IPS-18a (cell line): ENCODE measurements at regions not wholly inside any gene's neighbourhood (a gene's known extent, or its start where the extent isn't known, plus 50 kb on each side); places are given as distances from the start of the nearest gene placed in this dataset.
"Not testable (repeated sequence)": the region's sequence is repeated elsewhere in the genome, so short reads cannot be mapped to it uniquely, and the experiment has no call there.

ENCODE experiments used
- H3K27ac ChIP-seq: one replicate; pipeline ENCODE4 v1.5.1; 2013; ENCODE audit warnings: low read length
- H3K27me3 ChIP-seq: one replicate; pipeline ENCODE4 v1.6.1; 2013; ENCODE audit warnings: mild to moderate bottlenecking, low read length; ENCODE audit not compliant: control insufficient read depth, insufficient read depth
- H3K36me3 ChIP-seq: one replicate; pipeline ENCODE4 v1.6.1; 2013; ENCODE audit warnings: low read depth, low read length; ENCODE audit not compliant: control insufficient read depth
- H3K4me1 ChIP-seq: one replicate; pipeline ENCODE4 v1.6.1; 2013; ENCODE audit warnings: low read depth, low read length; ENCODE audit not compliant: control insufficient read depth
- H3K4me3 ChIP-seq: one replicate; pipeline ENCODE4 v1.5.1; 2013; ENCODE audit warnings: low read length
- H3K9ac ChIP-seq: one replicate; pipeline ENCODE4 v1.6.1; 2013; ENCODE audit warnings: mild to moderate bottlenecking, low read length, moderate library complexity
- H3K9me3 ChIP-seq: one replicate; pipeline ENCODE4 v1.6.1; 2013; ENCODE audit warnings: low read depth, low read length; ENCODE audit not compliant: control insufficient read depth

DNA sequence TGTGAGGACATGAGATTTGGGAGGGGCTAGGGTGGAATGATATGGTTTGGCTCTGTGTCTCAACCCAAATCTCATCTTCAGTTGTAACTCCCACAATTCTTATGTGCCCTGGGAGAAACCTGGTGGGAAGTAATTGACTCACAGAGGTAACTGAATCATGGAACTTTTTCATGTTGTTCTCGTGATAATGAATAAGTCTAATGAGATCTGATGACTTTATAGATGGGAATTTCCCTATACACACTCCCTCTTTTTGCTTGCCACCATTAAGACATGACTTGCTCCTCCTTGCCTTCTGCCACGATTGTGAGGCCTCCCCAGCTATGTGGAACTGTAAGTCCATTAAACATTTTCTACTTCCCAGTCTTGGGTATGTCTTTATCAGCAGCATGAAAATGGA lies 253.2 kb upstream of the GK2 start:
- no peak overlapping the region for H3K4me3 ChIP-seq
- H3K36me3 ChIP-seq = no peaks in the 10 kb centered on the region
- H3K4me1 ChIP-seq = no peaks in the 10 kb centered on the region
- H3K9ac ChIP-seq = no peak overlapping the region
- no peaks in the 10 kb centered on the region for H3K27me3 ChIP-seq
- no peak overlapping the region for H3K27ac ChIP-seq
- peaks cover 4% of the 10 kb centered on the region for H3K9me3 ChIP-seq

DNA sequence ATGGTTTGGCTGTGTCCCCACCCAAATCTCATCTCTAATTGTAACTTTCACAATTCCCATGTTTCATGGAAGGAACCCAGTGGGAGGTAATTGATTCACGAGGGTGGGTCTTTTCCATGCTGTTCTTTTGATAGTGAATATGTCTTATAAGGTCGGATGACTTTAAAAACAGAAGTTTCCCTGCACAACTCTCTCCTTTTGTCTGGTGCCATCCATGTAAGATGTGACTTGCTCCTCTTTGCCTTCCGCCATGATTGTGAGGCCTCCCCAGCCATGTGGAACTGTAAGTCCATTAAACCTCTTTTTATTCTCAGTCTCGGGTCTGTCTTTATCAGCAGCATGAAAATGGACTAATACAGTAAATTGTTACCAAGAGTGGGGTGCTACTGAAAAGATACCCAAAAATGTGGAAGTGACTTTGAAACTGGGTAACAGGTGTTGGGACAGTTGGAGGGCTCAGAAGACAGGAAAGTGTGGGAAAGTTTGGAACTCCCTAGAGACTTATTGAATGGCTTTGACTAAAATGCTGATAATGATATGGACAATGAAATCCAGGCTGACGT lies 251.4 kb upstream of the GK2 start:
- not testable (repeated sequence) for H3K9ac ChIP-seq, H3K9me3 ChIP-seq, H3K27me3 ChIP-seq, H3K4me3 ChIP-seq, H3K27ac ChIP-seq, H3K36me3 ChIP-seq, H3K4me1 ChIP-seq

DNA sequence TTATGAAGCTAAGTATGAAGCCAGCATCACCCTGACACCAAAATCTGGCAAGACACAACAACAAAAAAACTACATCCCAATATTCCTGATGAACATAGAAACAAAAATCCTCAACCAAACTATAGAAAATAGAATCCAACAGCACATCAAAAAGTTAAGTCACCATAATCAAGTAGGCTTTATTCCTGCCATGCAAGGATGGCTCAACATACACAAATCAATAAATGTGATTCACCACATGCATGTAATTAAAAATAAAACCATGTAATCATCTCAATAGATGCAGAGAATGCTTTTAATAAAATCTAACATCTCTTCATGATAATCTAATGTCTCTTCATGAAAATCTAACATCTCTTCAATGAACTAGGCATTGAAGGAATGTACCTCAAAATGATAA lies 249.4 kb upstream of the GK2 start:
- Histone ChIP-seq H3K27ac (no peak overlapping the region), H3K36me3 (no peaks in the 10 kb centered on the region), H3K9ac (no peak overlapping the region), H3K4me3 (no peak overlapping the region), H3K4me1 (peaks cover 10% of the 10 kb centered on the region), H3K27me3 (no peaks in the 10 kb centered on the region), H3K9me3 (peaks cover 4% of the 10 kb centered on the region)

DNA sequence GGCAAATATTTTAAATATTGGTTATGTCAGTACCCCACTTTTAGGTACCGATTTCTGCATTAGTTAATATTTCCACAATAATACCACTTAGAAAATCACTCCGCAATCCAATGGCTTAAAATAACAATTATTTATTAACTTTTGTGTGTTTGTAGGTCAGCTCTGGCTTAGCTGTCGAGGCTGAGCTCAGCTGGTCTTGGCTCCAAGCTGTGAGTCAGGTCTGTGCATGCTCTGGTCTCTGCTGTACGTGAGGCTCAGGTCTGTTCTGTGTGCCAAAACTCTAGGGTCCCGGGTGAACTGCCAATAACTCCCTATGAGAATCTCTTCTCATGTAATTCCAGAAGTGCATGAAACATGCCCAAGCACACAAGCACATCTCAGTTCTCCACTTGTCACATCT lies 245.8 kb upstream of the GK2 start:
- no peak overlapping the region for H3K4me3 ChIP-seq
- H3K9ac ChIP-seq = no peak overlapping the region
- no peak overlapping the region for H3K27ac ChIP-seq

DNA sequence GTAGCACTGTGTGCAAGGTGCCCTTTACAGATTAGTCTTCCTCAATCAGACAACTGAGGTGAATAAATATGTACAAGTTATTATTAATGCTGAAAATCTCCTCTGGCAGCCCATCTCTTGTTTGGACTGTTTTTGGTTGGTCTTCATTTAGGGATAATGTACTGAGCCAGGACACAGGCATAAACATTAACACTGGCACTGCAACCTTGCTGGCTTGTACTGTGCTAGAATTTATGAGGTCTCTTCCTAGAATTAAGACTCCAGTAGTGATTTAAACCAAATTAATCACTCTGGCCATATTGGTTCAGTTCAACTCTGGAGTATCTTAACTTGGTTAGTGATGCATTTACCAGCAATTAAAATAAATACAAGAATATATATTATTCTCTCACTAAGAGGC lies 244.7 kb upstream of the GK2 start:
- Histone ChIP-seq H3K4me3 (no peak overlapping the region), H3K27ac (no peak overlapping the region), H3K27me3 (no peaks in the 10 kb centered on the region), H3K9ac (no peak overlapping the region), H3K4me1 (peaks cover 35% of the 10 kb centered on the region), H3K9me3 (no peaks in the 10 kb centered on the region), H3K36me3 (no peaks in the 10 kb centered on the region)

More for the DNA sequence above, 245.8 kb upstream of the GK2 start:
- no peaks in the 10 kb centered on the region for H3K27me3 ChIP-seq
- peaks cover 4% of the 10 kb centered on the region for H3K9me3 ChIP-seq
- no peaks in the 10 kb centered on the region for H3K36me3 ChIP-seq
- H3K4me1 ChIP-seq = peaks cover 29% of the 10 kb centered on the region

DNA sequence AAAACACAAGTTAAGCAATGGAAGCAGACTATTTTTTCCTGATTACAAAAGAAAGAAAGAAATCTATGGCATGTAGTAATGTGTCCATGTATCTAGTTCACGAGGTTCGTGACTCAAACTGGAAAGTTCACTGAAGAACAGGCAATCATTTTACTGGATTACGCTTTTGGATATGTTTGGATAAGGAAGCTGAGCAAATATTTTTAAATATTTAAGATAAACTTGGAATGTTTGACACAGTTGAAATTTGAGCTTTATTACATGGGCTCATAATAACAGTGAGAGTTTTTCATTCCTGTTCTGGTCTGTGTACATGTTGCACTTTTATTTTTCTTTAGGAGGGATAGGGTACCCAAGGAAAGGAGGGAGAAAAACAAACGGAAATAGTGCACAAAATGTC lies 244.2 kb upstream of the GK2 start:
- Histone ChIP-seq H3K9ac (no peak overlapping the region), H3K4me1 (peaks cover 35% of the 10 kb centered on the region), H3K27ac (no peak overlapping the region), H3K9me3 (no peaks in the 10 kb centered on the region), H3K36me3 (no peaks in the 10 kb centered on the region), H3K27me3 (no peaks in the 10 kb centered on the region), H3K4me3 (no peak overlapping the region)

DNA sequence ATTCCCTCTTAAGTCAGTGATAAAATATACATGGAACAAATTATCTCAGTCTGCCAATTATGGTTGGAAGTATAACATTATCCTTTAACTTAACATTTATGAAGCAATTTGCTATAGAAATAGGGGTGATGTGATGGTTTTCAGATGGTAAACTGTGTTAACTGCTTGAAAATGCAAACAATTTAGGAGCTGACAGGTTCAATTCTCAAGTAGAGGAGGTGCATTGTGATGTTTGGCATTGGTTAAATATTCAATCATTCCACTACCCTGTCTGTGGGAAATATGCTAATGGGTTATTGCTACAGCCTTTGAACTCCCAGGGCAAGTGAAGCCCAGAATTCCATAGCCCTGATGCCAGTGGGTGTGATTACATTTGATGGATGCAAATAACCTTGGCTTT lies 243.4 kb upstream of the GK2 start:
- no peak overlapping the region for H3K9ac ChIP-seq
- H3K36me3 ChIP-seq = no peaks in the 10 kb centered on the region
- H3K9me3 ChIP-seq = no peaks in the 10 kb centered on the region
- H3K27me3 ChIP-seq = no peaks in the 10 kb centered on the region
- peaks cover 40% of the 10 kb centered on the region for H3K4me1 ChIP-seq
- H3K4me3 ChIP-seq = peak overlapping the region; percentile 31
- H3K27ac ChIP-seq = peak overlapping the region; percentile 39

DNA sequence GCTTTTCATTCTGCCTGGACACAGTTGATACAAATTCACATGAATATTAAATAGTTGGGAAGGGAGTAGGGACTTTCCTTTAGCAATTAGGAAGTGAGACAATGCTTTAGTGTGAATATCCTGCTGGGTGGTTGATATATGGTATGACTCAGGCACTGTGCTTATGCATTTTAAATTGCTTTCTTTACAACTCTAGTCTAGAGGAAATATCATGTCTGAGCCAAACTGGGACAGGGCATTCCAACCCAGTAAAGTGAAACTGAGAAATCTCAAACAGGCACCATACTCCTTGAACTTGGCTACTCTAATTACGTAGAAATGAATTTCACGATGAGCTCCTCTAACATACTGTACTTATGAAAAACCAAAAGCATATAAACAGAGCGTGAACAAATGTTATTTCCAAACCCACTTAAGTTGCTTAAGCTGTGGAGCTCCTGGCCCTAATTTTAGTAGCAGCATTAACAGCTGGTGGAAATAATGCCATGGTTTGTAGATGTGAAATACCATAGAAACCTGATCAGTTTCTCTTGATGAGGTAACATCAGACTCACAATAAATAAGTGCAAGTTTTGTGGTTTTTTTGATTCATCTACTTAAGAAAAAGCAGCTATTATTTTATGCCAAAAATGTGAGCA lies 242.9 kb upstream of the GK2 start:
- Histone ChIP-seq H3K4me3 (peak overlapping the region; percentile 31), H3K27me3 (no peaks in the 10 kb centered on the region), H3K9ac (no peak overlapping the region), H3K36me3 (no peaks in the 10 kb centered on the region), H3K9me3 (no peaks in the 10 kb centered on the region), H3K27ac (peak overlapping the region; percentile 39), H3K4me1 (peaks cover 45% of the 10 kb centered on the region)

DNA sequence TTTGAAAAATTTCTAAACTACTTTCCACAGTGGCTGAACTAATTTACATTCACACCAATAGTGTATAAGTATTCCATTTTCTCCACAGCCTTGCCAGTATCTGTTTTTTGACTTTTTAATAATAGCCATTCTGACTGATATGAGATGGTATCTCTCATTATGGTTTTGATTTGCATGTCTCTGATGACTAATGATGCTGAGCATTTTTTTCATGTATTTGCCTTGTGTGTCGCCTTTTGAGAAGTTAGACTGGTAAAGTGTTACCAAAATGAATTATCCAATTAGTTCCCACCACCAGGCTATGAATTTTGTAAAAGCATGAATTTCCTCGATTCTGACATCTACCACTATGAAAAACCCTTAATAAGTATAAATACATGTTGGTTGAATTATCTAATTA lies 242.2 kb upstream of the GK2 start:
- Histone ChIP-seq H3K4me1 (peaks cover 51% of the 10 kb centered on the region), H3K4me3 (no peak overlapping the region), H3K9me3 (no peaks in the 10 kb centered on the region), H3K27me3 (no peaks in the 10 kb centered on the region), H3K9ac (no peak overlapping the region), H3K27ac (no peak overlapping the region), H3K36me3 (no peaks in the 10 kb centered on the region)

DNA sequence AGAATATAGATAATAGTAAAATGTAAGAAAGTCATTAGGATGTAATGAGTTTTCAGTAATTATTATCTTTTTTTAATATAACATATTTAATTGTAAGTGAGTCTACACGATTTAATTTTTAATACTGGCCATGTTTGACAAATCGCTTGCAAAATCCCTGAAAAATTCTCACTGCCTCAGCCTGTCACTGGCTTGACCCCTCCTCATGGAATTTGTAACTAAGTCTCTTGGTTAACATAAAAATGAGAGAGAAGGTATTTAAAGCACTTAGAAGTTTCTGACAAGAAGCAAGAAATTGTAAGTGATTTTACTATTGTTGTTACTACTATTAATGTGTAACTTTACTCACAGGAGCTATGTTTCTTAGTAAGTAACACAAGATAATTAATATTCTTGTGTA lies 237.9 kb upstream of the GK2 start:
- Histone ChIP-seq H3K9ac (no peak overlapping the region), H3K4me3 (peak overlapping the region; percentile 27), H3K27ac (no peak overlapping the region)

DNA sequence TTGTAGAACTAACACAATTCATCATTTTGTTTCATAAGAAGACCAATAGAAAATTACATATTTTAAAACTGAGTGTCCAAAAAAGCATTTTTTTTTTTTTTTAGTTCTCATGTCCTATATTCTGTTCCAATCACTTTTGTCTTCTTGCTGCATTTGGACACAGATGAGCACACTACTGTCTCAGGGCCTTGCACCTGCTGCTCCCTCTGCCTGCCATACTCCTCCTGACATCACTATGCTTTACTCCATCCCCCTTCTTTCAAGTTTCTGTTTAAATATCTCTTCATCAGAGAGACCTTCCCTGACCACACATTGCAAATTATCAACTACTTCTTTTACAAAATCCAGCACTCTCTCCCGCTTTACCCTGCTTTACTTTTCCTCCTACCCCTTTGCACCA lies 230.7 kb upstream of the GK2 start:
- no peak overlapping the region for H3K4me3 ChIP-seq
- no peaks in the 10 kb centered on the region for H3K9me3 ChIP-seq
- H3K27ac ChIP-seq = no peak overlapping the region
- no peaks in the 10 kb centered on the region for H3K36me3 ChIP-seq
- no peak overlapping the region for H3K9ac ChIP-seq
- H3K4me1 ChIP-seq = no peaks in the 10 kb centered on the region
- H3K27me3 ChIP-seq = no peaks in the 10 kb centered on the region

More for the DNA sequence above, 237.9 kb upstream of the GK2 start:
- H3K36me3 ChIP-seq = no peaks in the 10 kb centered on the region
- no peaks in the 10 kb centered on the region for H3K9me3 ChIP-seq
- H3K27me3 ChIP-seq = no peaks in the 10 kb centered on the region
- H3K4me1 ChIP-seq = peaks cover 27% of the 10 kb centered on the region

DNA sequence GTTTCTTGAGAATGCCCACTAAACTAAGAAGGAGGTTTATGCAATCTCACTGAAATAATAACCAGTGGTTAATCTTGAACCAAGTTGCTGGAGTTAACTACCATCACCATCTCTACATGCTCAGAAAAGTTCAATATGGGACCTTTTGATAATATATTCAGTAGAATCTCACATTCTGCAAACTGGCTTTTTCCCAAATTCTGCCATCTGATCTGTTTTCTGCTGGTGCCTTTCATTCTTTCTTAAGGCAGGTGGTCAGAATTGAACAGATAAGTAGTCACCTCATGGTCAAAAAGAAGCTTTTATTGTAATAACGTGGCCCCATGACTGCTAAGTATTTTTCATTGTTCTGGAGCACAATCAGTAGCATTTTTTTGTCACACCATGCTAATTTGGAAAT lies 229.0 kb upstream of the GK2 start:
- H3K27me3 ChIP-seq = no peaks in the 10 kb centered on the region
- H3K9me3 ChIP-seq = no peaks in the 10 kb centered on the region
- no peak overlapping the region for H3K27ac ChIP-seq
- no peak overlapping the region for H3K9ac ChIP-seq
- no peaks in the 10 kb centered on the region for H3K4me1 ChIP-seq
- H3K36me3 ChIP-seq = no peaks in the 10 kb centered on the region
- H3K4me3 ChIP-seq = no peak overlapping the region
